ENCODE measurements at regions not wholly inside any gene's neighbourhood (a gene's known extent, or its start where the extent isn't known, plus 50 kb on each side); places are given as distances from the start of the nearest gene placed in this dataset.

DNA sequence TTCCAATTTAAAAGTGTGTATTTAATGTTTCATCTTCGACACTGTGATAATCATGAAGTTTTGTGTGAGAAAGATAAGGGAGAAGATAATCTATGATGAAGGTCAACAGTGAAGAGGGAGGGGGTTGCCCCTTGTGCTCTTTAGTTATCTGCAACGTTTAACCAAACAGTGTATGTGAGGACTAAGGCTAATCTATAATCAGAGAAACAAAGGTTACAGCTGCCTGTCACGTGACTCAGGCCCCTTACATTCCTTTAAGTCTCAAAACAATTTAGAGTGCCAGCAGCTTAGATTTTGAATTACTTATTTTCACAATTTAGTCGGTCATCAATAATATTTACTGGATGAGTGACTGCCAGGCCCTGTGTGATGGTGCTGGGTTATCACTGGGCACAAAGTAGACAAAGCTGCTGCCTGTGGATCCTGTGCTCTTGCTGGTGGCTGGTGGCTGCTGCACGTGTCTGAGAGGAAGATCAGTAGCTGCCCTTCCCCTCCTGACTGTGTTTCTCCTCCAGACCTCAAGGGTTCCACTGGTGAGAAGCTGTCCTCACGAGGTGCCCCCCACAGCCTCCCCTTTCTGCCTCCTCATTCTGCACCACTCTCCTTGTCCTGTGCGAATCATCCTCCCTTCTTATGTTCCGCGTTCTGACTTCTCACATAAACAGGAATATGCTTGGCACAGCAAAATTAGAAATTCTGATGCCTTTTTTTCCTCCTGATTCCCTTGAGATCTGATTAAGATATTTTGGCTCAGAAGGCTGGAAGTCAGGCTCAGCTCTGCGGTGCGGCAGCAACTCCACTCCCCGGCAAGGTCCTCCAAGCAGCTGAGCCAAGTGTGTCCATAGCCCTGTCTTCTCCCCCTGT is 331.1 kb upstream of the B3GAT1 start (continued):
- TF ChIP-seq NCOR1 (IDR thresholded peaks at IDR 0.05; ENCODE audit: borderline replicate concordance, low read length) (0 out of 2 replicates have a peak, but pooled peaks have one; percentile 31), CENPX (CRISPR knock-in tag; IDR thresholded peaks at IDR 0.05) (no peak), THAP11 (CRISPR knock-in tag; IDR thresholded peaks at IDR 0.05) (no peak), FOXP1 (IDR thresholded peaks at IDR 0.05) (no peak), FOXP1 (CRISPR knock-in tag; IDR thresholded peaks at IDR 0.05) (peak; percentile 71), NR2F6 (IDR thresholded peaks at IDR 0.05) (peak; percentile 84), NR2F6 (CRISPR knock-in tag; IDR thresholded peaks at IDR 0.05) (peak; percentile 74; the same call in 1 of the 2 replicates), STAG1 (CRISPR knock-in tag; IDR thresholded peaks at IDR 0.05) (no peak), EHMT2 (IDR thresholded peaks at IDR 0.05; ENCODE audit: borderline replicate concordance, low read depth, low read length) (peak; percentile 50; the same call in 1 of the 2 replicates), FOXO1 (CRISPR knock-in tag; IDR thresholded peaks at IDR 0.05) (peak; percentile 53; the same call in 1 of the 2 replicates), FOXA1 (IDR thresholded peaks at IDR 0.05) (no peak), FOXA1 (CRISPR knock-in tag; IDR thresholded peaks at IDR 0.05) (peak; percentile 49; the same call in 1 of the 2 replicates), U2AF1 (optimal IDR thresholded peaks at IDR 0.05; ENCODE audit: low read depth, low read length) (no peak), ZNF367 (CRISPR knock-in tag; IDR thresholded peaks at IDR 0.05; ENCODE audit: borderline replicate concordance) (no peak), SAFB2 (CRISPR knock-in tag; IDR thresholded peaks at IDR 0.05; ENCODE audit: borderline replicate concordance, low read depth) (no peak), ZNF713 (CRISPR knock-in tag; IDR thresholded peaks at IDR 0.05) (no peak), FOXA3 (CRISPR knock-in tag; IDR thresholded peaks at IDR 0.05) (peak; percentile 77)
- TF ChIP-seq, protein P1, sequence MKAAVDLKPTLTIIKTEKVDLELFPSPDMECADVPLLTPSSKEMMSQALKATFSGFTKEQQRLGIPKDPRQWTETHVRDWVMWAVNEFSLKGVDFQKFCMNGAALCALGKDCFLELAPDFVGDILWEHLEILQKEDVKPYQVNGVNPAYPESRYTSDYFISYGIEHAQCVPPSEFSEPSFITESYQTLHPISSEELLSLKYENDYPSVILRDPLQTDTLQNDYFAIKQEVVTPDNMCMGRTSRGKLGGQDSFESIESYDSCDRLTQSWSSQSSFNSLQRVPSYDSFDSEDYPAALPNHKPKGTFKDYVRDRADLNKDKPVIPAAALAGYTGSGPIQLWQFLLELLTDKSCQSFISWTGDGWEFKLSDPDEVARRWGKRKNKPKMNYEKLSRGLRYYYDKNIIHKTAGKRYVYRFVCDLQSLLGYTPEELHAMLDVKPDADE (CRISPR knock-in tag; IDR thresholded peaks at IDR 0.05): no peak
- TF ChIP-seq, protein P2, sequence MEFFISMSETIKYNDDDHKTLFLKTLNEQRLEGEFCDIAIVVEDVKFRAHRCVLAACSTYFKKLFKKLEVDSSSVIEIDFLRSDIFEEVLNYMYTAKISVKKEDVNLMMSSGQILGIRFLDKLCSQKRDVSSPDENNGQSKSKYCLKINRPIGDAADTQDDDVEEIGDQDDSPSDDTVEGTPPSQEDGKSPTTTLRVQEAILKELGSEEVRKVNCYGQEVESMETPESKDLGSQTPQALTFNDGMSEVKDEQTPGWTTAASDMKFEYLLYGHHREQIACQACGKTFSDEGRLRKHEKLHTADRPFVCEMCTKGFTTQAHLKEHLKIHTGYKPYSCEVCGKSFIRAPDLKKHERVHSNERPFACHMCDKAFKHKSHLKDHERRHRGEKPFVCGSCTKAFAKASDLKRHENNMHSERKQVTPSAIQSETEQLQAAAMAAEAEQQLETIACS (CRISPR knock-in tag; IDR thresholded peaks at IDR 0.05): no peak
- TF ChIP-seq, protein P3, sequence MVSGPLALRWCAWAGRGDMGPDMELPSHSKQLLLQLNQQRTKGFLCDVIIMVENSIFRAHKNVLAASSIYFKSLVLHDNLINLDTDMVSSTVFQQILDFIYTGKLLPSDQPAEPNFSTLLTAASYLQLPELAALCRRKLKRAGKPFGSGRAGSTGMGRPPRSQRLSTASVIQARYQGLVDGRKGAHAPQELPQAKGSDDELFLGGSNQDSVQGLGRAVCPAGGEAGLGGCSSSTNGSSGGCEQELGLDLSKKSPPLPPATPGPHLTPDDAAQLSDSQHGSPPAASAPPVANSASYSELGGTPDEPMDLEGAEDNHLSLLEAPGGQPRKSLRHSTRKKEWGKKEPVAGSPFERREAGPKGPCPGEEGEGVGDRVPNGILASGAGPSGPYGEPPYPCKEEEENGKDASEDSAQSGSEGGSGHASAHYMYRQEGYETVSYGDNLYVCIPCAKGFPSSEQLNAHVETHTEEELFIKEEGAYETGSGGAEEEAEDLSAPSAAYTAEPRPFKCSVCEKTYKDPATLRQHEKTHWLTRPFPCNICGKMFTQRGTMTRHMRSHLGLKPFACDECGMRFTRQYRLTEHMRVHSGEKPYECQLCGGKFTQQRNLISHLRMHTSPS (CRISPR knock-in tag; IDR thresholded peaks at IDR 0.05; ENCODE audit: low read depth): no peak
- TF ChIP-seq, protein P4, sequence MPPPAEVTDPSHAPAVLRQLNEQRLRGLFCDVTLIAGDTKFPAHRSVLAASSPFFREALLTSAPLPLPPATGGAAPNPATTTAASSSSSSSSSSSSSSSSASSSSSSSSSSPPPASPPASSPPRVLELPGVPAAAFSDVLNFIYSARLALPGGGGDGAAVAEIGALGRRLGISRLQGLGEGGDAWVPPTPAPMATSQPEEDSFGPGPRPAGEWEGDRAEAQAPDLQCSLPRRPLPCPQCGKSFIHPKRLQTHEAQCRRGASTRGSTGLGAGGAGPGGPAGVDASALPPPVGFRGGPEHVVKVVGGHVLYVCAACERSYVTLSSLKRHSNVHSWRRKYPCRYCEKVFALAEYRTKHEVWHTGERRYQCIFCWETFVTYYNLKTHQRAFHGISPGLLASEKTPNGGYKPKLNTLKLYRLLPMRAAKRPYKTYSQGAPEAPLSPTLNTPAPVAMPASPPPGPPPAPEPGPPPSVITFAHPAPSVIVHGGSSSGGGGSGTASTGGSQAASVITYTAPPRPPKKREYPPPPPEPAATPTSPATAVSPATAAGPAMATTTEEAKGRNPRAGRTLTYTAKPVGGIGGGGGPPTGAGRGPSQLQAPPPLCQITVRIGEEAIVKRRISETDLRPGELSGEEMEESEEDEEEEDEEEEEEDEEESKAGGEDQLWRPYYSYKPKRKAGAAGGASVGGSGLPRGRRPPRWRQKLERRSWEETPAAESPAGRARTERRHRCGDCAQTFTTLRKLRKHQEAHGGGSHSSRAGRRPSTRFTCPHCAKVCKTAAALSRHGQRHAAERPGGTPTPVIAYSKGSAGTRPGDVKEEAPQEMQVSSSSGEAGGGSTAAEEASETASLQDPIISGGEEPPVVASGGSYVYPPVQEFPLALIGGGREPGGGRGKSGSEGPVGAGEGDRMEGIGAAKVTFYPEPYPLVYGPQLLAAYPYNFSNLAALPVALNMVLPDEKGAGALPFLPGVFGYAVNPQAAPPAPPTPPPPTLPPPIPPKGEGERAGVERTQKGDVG (CRISPR knock-in tag; IDR thresholded peaks at IDR 0.05; ENCODE audit: borderline replicate concordance): peak; percentile 76; the same call in 1 of the 2 replicates
- TF ChIP-seq, protein P5, sequence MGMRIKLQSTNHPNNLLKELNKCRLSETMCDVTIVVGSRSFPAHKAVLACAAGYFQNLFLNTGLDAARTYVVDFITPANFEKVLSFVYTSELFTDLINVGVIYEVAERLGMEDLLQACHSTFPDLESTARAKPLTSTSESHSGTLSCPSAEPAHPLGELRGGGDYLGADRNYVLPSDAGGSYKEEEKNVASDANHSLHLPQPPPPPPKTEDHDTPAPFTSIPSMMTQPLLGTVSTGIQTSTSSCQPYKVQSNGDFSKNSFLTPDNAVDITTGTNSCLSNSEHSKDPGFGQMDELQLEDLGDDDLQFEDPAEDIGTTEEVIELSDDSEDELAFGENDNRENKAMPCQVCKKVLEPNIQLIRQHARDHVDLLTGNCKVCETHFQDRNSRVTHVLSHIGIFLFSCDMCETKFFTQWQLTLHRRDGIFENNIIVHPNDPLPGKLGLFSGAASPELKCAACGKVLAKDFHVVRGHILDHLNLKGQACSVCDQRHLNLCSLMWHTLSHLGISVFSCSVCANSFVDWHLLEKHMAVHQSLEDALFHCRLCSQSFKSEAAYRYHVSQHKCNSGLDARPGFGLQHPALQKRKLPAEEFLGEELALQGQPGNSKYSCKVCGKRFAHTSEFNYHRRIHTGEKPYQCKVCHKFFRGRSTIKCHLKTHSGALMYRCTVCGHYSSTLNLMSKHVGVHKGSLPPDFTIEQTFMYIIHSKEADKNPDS (CRISPR knock-in tag; IDR thresholded peaks at IDR 0.05): no peak
